ENCODE measurements at regions not wholly inside any gene's neighbourhood (a gene's known extent, or its start where the extent isn't known, plus 50 kb on each side); places are given as distances from the start of the nearest gene placed in this dataset.

DNA sequence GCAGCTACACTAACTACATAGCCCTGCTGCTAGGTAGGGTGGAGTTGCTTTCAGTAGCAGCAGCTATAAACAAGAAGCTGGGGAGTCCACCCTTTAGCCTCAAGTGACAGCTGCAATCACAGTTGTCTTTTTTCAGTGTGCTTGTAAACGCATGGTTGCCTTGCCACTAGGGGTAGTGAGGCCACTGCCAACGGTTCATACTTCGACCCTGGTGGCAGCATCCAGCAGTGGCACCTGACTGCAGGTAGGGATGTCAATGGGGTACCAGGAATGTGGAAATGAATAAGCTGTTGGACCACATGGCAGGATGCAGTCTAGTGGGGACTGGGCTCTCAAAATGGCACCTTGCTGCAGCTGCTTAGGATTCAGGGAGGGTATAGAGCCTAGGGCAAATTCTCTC, 367.2 kb downstream of the RASEF start (continued):
- TF ChIP-seq KAT8 (IDR thresholded peaks at IDR 0.05; ENCODE audit: low read depth) (no peak), BRD4 (IDR thresholded peaks at IDR 0.05) (no peak), AFF4 (CRISPR knock-in tag; IDR thresholded peaks at IDR 0.05) (no peak), GMEB1 (CRISPR knock-in tag; IDR thresholded peaks at IDR 0.05) (no peak), TARDBP (IDR thresholded peaks at IDR 0.05) (no peak), NCOA6 (IDR thresholded peaks at IDR 0.05) (no peak), NFXL1 (CRISPR knock-in tag; IDR thresholded peaks at IDR 0.05) (no peak)
- TF ChIP-seq, protein P1, sequence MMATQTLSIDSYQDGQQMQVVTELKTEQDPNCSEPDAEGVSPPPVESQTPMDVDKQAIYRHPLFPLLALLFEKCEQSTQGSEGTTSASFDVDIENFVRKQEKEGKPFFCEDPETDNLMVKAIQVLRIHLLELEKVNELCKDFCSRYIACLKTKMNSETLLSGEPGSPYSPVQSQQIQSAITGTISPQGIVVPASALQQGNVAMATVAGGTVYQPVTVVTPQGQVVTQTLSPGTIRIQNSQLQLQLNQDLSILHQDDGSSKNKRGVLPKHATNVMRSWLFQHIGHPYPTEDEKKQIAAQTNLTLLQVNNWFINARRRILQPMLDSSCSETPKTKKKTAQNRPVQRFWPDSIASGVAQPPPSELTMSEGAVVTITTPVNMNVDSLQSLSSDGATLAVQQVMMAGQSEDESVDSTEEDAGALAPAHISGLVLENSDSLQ (IDR thresholded peaks at IDR 0.05), result no peak
- TF ChIP-seq, protein P2, sequence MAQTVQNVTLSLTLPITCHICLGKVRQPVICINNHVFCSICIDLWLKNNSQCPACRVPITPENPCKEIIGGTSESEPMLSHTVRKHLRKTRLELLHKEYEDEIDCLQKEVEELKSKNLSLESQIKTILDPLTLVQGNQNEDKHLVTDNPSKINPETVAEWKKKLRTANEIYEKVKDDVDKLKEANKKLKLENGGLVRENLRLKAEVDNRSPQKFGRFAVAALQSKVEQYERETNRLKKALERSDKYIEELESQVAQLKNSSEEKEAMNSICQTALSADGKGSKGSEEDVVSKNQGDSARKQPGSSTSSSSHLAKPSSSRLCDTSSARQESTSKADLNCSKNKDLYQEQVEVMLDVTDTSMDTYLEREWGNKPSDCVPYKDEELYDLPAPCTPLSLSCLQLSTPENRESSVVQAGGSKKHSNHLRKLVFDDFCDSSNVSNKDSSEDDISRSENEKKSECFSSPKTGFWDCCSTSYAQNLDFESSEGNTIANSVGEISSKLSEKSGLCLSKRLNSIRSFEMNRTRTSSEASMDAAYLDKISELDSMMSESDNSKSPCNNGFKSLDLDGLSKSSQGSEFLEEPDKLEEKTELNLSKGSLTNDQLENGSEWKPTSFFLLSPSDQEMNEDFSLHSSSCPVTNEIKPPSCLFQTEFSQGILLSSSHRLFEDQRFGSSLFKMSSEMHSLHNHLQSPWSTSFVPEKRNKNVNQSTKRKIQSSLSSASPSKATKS (CRISPR knock-in tag; IDR thresholded peaks at IDR 0.05), result no peak

Measured in K562 (cell line).